Vagina (tissue), 2 donors: ENCODE measurements at regions not wholly inside any gene's neighbourhood (a gene's known extent, or its start where the extent isn't known, plus 50 kb on each side); places are given as distances from the start of the nearest gene placed in this dataset.
"Not testable (repeated sequence)": the region's sequence is repeated elsewhere in the genome, so short reads cannot be mapped to it uniquely, and the experiment has no call there.

Source experiments
- DNase-seq, 2 donors: peaks; one replicate each; pipeline ENCODE4 v3.0.0-alpha.2; 2017; ENCODE audit errors: extremely low spot score in 2 of 2
- H3K27ac ChIP-seq: fragments of 200-600 bp; sonication (generic); one replicate; pipeline ENCODE4 v1.5.1; 2019
- H3K27me3 ChIP-seq: fragments of 200-600 bp; sonication (generic); one replicate; pipeline ENCODE4 v1.5.1; 2019
- H3K36me3 ChIP-seq, 2 donors: fragments of 200-600 bp; sonication (generic); one replicate each; pipeline ENCODE4 v1.5.1; 2017 to 2019
- H3K4me1 ChIP-seq: fragments of 200-600 bp; sonication (generic); one replicate; pipeline ENCODE4 v1.5.1; 2019
- H3K4me3 ChIP-seq, 2 donors: fragments of 200-600 bp; sonication (generic); 1 replicate in 1 of 2; 2 replicates in 1 of 2; pipeline ENCODE4 v1.5.1; 2016 to 2019
- H3K9me3 ChIP-seq: fragments of 200-600 bp; sonication (generic); one replicate; pipeline ENCODE4 v1.5.1; 2019
- CTCF ChIP-seq, 3 experiments: fragments of 450-650 bp in 2 of 3; fragments of 200-600 bp in 1 of 3; sonication (generic) in 1 of 3; IDR thresholded peaks; one replicate each; pipeline ENCODE4 v1.5.1; 2017 to 2019; ENCODE audit warnings: antibody characterized with exemption in 3 of 3, mild to moderate bottlenecking in 2 of 3, moderate library complexity in 2 of 3
- POLR2A ChIP-seq, 2 donors: fragments of 450-650 bp; IDR thresholded peaks; one replicate each; pipeline ENCODE4 v1.6.1; 2017; ENCODE audit warnings: antibody characterized with exemption in 2 of 2, mild to moderate bottlenecking in 2 of 2, moderate library complexity in 2 of 2
- POLR2AphosphoS5 ChIP-seq, 2 donors: sonication (generic); formaldehyde crosslinking; IDR thresholded peaks; one replicate each; pipeline ENCODE4 v1.9.0; 2017; ENCODE audit warnings: antibody characterized with exemption in 2 of 2, mild to moderate bottlenecking in 2 of 2, low read depth in 1 of 2; ENCODE audit not compliant: insufficient read depth in 1 of 2
- intact Hi-C: fragments of 100-400 bp; cut with DNase I; formaldehyde crosslinking; loops from one replicate; pipeline ENCODE4 v1.15.1; 2023

GRCh38 chr7:67663644-67664043 lies 667.0 kb downstream of the TYW1 start:
- TF ChIP-seq POLR2AphosphoS5 (IDR thresholded peaks at IDR 0.05; ENCODE audit: insufficient read depth in 1 of 2, low read depth in 1 of 2) (no peak), CTCF (IDR thresholded peaks at IDR 0.05) (no peak), POLR2A (IDR thresholded peaks at IDR 0.05) (no peak)
- intact Hi-C loops = no loop called here
- H3K4me3 ChIP-seq = no peak overlapping the region

GRCh38 chr7:67666359-67666758 lies 669.7 kb downstream of the TYW1 start:
- H3K4me3 ChIP-seq, H3K27ac ChIP-seq, intact Hi-C loops, H3K4me1 ChIP-seq, DNase-seq, H3K36me3 ChIP-seq, H3K9me3 ChIP-seq, H3K27me3 ChIP-seq: not testable (repeated sequence)

More at GRCh38 chr7:67663644-67664043, 667.0 kb downstream of the TYW1 start:
- Histone ChIP-seq H3K36me3 (no peaks in the 10 kb centered on the region), H3K4me1 (no peaks in the 10 kb centered on the region), H3K27me3 (no peaks in the 10 kb centered on the region), H3K27ac (no peak overlapping the region), H3K9me3 (no peaks in the 10 kb centered on the region)
- DNase-seq = no peak

- no peak for DNase-seq
Observed at GRCh38 chr7:67671006-67671548, 674.4 kb downstream of the TYW1 start.

GRCh38 chr7:67673861-67674260 lies 677.2 kb downstream of the TYW1 start:
- TF ChIP-seq POLR2A (IDR thresholded peaks at IDR 0.05) = no peak
- TF ChIP-seq CTCF (IDR thresholded peaks at IDR 0.05) = no peak
- TF ChIP-seq POLR2AphosphoS5 (IDR thresholded peaks at IDR 0.05; ENCODE audit: insufficient read depth in 1 of 2, low read depth in 1 of 2) = no peak
- Histone ChIP-seq H3K9me3 (no peaks in the 10 kb centered on the region), H3K27me3 (no peaks in the 10 kb centered on the region), H3K27ac (no peak overlapping the region), H3K36me3 (no peaks in the 10 kb centered on the region), H3K4me1 (no peaks in the 10 kb centered on the region), H3K4me3 (no peak overlapping the region)
- intact Hi-C loops = no loop called here
- DNase-seq = no peak

More at GRCh38 chr7:67671006-67671548, 674.4 kb downstream of the TYW1 start:
- Histone ChIP-seq H3K27ac (no peak overlapping the region), H3K4me3 (no peak overlapping the region), H3K36me3 (no peaks in the 10 kb centered on the region), H3K27me3 (no peaks in the 10 kb centered on the region), H3K9me3 (no peaks in the 10 kb centered on the region), H3K4me1 (no peaks in the 10 kb centered on the region)
- intact Hi-C loops = no loop called here
- TF ChIP-seq POLR2A (IDR thresholded peaks at IDR 0.05) = no peak

GRCh38 chr7:67674862-67675261 lies 678.2 kb downstream of the TYW1 start:
- H3K9me3 ChIP-seq, H3K27ac ChIP-seq, H3K27me3 ChIP-seq, H3K4me1 ChIP-seq, intact Hi-C loops, H3K36me3 ChIP-seq, H3K4me3 ChIP-seq, DNase-seq: not testable (repeated sequence)

- TF ChIP-seq POLR2AphosphoS5 (IDR thresholded peaks at IDR 0.05; ENCODE audit: insufficient read depth in 1 of 2, low read depth in 1 of 2) (no peak), POLR2A (IDR thresholded peaks at IDR 0.05) (no peak), CTCF (IDR thresholded peaks at IDR 0.05) (no peak)
- DNase-seq = no peak
- Histone ChIP-seq H3K4me1 (no peaks in the 10 kb centered on the region), H3K4me3 (no peak overlapping the region), H3K27ac (no peak overlapping the region), H3K27me3 (no peaks in the 10 kb centered on the region), H3K9me3 (no peaks in the 10 kb centered on the region), H3K36me3 (no peaks in the 10 kb centered on the region)
- intact Hi-C loops = no loop called here
Observed at GRCh38 chr7:67675971-67676370, 679.3 kb downstream of the TYW1 start.

GRCh38 chr7:67678419-67678818 lies 681.8 kb downstream of the TYW1 start:
- Histone ChIP-seq H3K9me3 (no peaks in the 10 kb centered on the region), H3K36me3 (no peaks in the 10 kb centered on the region), H3K4me1 (no peaks in the 10 kb centered on the region), H3K27ac (no peak overlapping the region), H3K4me3 (no peak overlapping the region), H3K27me3 (no peaks in the 10 kb centered on the region)
- TF ChIP-seq POLR2AphosphoS5 (IDR thresholded peaks at IDR 0.05; ENCODE audit: insufficient read depth in 1 of 2, low read depth in 1 of 2) (no peak), CTCF (IDR thresholded peaks at IDR 0.05) (no peak), POLR2A (IDR thresholded peaks at IDR 0.05) (no peak)
- intact Hi-C loops = no loop called here
- no peak for DNase-seq
